ENCODE measurements at regions not wholly inside any gene's neighbourhood (a gene's known extent, or its start where the extent isn't known, plus 50 kb on each side); places are given as distances from the start of the nearest gene placed in this dataset.

DNA sequence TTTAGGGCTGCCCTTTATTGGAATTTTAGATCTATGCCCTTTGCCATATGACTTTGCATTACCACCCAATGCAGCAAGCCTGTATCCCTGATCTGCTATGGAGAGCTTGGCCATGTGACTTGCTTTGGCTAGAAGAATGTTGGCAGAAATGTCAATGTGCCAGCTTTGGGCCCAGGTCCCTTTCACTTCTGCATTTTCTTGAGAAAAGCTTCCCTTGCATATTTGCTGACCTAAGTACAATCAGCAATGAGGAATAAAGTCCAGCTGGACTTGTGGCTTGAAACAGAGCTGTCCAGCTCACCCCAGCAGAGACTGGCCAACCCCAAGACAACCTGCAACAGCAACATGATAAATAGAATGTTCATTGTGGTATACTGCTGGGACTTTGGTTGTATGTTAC is 135.9 kb downstream of the PAH start:
- FAIRE-seq = no peak

DNA sequence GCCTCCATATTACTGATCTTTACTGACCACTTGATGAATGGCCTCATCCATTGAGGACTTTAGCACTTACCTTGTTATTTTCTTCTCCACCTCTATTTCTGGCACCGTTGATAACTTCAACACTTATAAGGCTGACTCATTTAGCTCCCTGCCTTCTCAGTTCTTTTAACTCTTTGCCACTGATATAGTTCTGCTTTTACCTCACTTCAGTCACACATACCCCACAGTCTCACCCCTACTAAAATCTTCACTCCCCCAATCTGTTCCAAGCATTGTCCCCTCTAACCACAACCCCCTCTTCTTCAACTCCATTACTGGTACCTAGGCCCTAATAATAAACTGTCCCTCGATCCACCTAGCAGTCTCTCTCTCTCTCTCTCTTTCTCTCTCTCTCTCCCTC is 141.0 kb downstream of the PAH start:
- FAIRE-seq = no peak

DNA sequence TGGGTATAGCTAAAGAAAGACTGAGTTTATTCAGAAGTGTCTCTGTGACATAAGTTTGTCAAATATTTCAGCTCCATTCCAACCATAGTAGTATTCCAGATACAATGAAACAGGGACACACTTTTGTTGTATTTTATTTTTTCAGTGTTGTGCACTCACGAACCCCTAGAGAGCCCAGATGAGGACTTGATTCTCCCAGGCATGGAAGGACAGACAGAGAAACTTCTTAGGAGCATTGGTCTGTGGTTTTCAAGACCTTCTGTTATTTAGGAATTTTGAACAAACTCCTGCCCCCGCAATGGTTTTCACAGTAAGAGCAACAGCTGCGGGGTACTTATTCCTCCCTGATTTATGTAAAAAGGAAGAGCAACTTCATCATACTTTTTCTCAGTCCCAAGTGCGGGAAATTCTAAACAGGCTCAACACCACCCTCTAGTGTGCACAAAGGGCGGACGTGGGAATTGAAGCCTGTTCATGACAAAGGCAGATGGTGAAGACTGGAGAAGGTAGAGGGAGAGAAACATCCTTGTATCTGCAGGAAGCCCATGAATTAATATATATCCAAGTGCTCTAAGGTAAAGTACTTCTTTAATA is 147.6 kb downstream of the PAH start:
- FAIRE-seq = no peak

DNA sequence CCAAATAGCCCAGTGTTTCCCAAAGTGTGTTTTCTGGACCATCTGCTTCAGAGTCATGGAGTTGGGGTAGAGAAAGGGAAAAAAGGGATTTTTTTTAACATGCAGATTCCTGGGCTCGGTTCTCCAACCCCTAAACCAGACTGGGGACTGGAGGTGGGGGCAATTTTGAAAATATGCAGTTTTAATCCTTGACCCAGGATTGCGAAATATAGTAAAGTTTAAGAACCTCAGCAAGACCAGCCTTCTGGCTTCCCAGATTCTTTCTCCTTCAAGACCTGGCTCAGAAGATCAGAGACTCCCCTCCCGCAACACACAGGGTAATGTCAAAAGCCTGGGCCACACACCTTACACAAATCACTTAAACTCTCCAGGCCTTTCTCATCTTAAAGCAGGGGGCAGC is 150.1 kb downstream of the PAH start:
- FAIRE-seq = no peak

DNA sequence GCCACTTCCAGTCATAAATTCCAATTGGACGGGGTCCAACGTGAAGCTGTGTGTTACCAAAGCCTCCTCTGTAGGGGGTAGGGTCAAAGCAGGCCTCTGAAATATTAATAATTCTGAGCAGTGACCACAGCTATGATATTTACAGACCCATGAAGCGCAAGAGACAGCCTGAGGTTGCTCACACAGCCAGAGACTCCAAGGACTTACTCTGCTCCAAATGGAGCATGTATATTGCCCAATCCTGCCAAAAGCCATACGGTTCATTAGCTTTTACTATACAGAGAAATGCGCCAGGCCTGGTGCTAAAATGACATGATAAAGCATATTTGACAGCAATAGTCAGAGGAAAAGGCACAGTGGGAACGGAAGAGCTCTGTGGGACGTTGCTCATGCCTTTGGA is 151.3 kb downstream of the PAH start:
- FAIRE-seq = no peak

DNA sequence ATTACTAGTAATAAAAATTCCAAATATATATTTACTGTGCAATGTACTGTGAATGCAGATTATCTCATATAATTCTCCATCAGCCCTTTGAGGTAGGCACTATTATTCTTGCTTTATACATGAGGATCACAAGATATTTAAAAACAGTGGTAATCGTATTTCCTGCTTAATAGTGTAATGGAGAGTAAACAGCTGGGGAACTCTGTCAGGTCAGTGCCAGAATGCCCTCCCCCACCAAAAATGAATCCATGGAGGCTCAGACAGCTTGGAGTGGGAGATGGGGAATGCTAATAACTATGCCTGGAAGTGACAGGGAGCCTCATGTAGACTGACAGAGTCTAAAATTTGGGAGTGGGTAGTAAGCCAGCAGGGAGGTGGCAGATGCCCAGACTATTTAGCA is 153.6 kb downstream of the PAH start:
- no peak for FAIRE-seq

DNA sequence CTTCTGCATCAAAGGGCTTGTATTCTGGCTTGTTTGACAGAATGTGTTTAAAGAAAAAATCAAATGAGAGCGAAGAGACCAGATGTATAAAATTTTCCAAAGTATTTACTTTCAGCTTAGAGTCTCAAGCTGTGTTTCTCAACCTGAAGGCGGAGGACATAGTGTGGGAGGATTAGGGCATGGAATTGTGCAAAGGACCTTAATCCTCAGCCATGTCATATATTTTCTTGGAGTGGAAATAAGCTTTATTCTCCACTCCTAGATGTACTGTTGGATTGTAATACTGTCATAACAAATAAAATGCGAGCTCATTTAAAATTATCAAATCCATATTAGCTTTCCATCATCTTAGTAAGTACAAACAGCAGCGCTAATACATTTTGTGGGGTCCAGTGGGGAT is 154.0 kb downstream of the PAH start:
- no peak for FAIRE-seq

DNA sequence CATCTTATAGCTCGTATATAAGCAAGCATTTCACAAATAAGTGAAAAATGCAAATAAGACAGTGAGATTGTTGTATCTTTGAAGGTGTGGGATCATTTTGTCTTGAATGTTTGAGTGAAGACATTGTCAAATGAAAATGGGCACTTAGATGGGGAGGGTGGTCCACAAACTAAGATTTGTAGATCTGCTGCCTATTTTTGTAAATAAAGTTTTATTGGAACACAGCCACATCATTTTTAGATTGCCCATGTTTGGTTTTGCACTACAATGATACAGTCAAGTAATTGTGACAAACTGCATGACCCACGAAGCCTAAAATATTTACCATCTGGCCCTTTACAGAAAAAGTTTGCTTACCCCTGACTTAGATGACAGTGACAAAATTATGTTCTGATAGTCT is 156.7 kb downstream of the PAH start:
- no peak for FAIRE-seq

DNA sequence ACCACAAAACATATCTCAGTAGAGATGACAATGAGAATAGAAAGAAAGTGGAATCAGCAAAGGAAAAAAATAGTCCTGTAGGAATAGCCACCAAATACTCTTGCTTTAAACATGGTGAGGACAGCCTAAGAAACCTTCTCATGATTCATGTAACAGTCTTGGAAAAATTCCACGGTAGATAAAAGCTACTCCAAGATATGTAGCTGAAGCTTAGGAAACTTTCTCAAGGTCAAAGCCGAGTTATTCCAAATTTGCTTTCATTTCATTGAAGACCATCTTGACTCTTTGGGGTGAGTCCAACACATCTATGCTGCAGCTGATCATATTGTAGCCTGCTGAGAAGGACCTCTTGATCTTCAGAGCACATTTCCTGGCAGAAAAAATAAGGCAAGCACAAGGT is 157.6 kb downstream of the PAH start:
- no peak for FAIRE-seq

DNA sequence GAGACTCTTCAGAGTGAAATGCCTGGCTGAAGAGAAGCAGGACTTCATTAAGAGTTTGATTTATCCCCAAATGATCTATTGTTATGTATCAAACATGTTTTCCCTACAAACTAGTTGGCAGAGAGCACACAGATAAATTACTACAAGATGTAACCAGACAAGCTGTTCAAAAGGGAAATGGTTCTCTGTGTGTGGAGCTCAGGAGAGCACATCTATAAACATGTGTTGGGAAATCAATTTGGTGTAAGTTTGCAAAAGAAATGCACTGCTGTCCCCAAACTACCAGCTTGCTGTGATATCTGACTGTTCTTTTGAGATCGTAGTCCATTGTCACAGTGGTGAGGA is 159.2 kb downstream of the PAH start:
- FAIRE-seq = no peak

DNA sequence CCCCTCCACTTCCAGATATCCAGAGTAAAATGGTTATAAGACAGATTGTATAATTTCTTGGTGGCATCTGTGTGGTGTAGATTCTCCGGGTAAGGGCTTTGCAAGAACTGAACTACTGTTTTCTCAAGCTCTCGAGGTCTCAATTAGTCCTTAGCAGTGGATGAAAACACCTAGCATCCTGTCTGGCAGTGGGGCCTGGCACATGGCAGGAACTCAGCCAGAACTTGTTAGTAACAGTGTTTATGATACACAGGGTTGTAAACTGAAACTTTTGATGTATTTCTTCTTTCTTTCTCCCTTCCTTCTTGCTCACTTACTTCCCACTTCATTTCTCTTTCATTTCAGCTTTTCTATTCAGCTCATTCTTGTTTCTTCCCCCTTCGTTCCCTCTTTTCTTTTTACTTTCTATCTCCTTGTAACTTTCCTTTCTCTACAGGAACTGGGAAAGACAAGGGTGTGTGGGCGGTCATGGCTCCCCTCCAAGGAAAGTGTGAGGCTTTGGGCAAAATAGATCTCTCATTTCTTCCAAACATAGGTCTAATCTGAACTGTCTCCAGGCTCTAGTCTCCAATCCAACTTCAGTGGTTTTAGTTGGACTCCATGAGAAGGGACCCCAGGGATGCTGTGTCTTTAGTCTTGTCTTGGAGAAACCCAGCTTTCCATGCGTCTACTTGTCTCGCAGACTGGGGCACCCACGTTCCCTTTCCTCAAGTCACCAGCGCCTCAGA is 159.7 kb downstream of the PAH start:
- no peak for FAIRE-seq

DNA sequence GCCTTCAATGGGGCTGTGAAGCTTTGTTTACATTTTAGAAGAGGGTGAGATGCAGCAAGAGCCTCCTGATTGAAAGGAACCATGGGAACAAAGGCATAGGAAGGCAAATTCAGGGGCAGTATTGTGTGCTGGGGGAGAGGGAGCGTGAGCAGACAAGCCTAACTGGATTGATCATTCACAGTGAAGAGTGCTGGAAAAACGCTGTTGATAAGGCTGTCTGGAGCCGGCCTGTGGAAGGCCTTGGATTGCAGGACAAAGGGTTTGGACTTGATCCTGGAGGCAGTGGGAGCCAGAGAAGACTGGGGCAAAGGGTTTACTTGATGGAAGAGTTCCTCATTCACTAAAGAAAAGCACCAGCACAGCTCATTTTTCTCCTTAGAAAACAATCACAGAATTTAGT is 160.5 kb downstream of the PAH start:
- no peak for FAIRE-seq

DNA sequence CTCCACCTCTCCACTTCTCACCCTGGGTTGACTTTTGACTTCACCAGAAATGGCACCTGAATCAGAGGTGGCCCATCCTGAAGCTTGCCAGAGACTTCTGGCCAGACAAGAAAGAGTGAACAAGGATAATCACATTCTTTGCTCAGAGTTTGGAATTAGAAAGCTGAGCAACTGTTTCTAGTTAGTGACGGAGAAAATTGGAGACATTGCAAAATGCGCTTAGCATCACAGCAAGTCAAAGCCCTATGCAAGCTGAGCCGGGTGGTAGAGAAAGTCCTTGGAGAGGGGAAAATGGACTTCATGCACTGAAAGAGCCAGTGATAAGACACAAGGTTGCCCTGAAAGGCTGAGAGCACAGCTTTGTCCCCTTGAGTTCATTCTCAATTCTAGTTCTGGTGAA is 161.8 kb downstream of the PAH start:
- FAIRE-seq = no peak

DNA sequence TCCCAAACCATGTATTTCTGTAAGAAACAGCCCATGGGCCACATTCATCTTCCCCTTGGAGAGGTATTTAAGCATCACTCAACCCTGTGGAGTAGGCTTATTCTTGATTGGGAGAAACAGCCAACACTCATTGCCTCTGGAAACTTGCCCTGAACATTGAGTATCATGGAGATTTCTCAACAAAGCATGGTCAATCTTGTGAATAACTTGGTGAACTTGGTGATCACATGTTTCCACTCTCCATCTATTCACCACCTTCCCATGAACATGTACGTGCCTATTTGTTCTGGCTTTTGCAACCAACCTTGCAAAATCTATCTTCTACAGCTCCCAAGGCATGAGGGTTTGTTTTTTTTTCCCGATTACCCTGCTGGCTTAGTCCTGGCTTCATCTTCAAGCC is 163.2 kb downstream of the PAH start:
- no peak for FAIRE-seq

DNA sequence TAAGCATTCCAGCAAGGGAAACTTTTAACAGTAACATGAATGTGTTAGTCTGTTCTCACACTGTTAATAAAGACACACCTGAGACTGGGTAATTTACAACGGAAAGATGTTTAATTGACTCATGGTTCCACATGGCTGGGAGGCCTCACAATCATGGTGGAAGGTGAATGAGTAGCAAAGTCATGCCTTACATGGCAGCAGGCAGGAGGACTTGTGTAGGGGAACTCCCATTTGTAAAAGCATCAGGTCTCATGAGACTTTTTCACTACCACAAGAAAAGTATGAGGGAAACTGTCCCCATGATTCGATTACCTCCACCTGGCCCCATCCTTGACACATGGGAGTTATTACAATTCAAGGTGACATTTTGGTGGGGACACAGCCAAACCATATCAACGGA is 168.3 kb downstream of the PAH start:
- no peak for FAIRE-seq

DNA sequence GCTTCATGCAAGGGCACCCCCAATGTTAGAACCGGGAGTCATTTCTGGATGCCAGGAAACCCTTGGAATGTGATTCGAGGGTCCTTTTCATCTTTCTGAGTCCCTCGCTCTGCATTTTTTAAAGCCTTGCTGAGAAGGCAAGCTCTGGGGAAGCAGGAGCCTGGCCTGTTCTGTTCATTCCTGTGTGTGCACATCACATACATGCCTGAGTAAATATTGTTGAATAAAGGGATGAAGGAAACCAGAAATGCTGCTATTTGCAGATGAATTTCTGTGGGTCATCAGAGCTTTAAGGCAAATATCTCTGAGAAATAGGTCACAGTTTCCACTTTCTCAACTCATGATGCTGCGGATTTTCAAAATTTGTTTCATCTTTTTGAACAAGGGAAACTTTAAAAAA is 170.1 kb downstream of the PAH start:
- FAIRE-seq = no peak

DNA sequence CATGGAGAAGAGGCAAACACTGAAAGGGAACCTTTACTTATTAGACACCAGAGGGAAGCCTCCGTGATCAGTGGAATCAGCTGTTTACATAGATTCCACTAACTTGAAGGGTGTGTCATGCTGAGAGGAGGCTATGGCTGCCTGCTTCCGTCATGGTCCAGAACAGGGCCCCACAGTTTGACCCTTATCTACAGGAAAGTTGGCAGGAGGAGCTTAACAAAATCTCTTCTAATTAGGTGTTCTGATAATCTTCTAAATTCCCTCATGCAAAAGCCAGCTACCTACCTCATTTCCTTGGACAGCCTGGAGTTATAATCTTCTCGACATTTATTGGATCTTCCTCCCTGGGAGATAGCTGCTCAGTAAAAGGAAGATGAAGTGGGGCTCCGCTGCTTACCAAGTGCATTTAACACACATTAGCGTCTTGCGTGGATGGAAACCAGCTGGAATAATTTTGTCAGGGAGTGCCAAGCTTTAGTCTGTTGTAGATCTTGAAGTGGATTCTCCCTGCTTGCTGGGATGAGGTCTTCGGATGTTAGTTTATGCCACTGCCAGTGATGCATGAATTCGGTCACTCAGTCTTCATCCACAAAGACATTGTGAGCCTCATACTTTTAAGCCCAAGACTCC is 171.0 kb downstream of the PAH start:
- no peak for FAIRE-seq

DNA sequence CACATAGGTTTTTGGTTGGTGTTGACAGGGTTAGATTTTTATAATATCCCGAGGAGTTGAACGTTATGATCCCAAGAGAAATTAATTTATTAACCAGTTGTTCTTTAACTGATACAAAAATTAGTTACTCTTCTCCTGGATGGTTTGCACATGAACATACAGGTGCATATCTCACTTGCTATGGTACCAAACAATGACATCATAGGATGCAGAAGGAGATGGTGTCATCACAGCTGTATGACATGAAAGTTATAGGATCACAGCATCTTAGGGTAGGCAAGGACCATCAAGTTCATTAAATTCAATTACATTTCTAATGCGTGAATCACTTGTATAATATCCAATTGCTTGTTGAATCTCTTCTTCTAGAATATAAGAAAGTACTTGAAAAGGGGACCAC is 175.8 kb downstream of the PAH start:
- FAIRE-seq = no peak

DNA sequence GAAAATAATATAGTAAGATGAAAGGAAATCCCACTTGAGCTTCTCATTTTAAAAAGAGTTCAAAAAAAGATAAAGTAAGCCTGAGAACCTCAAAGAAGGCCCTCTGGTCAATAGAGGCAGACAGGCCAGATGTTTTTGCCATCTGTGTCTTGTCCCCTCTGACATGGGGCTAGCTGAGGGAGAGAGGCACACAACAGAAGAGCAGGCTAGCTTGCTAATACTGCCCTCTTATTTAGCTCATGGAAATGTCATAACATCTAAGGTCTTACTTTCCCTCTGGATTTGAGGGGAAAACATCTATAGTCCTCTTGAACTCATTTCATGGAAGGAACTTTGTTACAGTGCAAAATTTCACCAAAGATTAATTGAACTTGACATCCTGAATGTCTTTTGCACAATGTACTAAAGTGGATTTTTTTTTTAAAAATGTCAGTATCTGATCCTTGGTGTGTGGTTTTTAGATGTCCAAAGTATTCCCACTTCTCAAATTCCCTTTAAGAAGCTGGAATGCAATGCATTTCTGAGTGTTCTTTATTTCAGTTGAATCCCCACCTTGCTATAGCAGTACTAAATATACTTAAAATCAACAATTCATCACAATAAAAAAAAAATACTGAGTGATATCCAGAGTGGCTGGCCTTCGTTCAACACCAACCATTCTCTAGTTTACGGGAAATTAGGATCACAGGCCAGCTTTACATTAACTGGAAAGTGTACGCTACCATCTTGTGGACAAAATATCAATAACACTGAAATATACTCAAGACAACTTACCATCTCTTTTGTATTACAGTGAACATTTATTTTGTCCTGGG is 176.7 kb downstream of the PAH start:
- no peak for FAIRE-seq

DNA sequence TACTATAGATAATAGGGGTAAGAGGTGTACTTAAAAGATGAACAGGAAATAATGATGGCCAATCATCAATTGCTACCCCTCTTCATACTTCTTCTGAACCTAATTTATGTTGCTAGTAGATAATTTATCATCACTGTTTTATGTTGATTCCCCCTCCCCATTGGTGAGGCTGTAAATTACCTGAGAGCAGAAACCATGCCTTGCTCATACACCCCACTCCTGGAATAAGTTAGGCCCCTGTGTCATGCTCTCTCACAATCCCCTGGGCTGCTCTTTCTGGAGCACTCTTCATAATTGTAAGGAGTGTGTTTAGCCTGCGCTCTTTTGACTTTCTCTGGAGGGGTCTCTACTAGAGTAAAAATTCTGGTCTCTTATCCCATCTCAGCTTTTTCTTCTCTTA is 180.7 kb downstream of the PAH start:
- no peak for FAIRE-seq

DNA sequence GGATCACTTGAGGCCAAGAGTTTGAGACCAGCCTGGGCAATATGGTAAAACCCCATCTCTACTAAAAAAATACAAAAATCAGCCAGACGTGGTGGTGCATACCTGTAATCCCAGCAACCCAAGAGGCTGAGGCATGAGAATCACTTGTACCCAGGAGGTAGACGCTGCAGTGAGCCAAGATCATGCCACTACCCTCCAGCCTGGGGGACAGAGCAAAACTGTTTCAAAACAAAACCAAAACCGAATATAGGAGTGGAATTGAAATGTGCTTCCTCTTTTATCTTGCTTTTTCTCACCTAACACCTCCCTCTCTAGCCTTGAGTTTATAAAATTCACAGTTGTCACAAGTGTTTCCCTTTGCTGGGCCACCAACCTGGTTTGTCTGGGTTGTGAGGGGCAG is 181.9 kb downstream of the PAH start:
- FAIRE-seq = no peak

DNA sequence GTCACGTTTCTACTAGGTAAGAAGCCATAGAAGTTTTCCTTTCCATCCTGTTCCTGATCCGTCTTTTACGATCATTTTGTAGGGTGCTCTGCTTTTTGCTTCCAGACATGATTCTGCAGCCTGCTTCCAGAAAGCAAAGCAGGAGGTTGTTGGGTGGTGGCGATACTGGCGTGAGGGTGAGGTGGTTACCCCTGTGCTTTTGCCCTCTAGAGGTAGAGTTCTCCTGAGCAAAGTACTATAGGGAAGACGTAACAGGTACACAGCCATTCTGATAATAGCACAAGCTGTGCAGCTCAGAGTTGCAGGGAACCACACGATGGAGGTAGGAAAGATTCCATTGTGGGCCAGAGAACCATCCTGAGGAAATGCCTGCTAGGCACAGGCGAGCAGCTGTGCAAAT is 186.0 kb downstream of the PAH start:
- FAIRE-seq = no peak

DNA sequence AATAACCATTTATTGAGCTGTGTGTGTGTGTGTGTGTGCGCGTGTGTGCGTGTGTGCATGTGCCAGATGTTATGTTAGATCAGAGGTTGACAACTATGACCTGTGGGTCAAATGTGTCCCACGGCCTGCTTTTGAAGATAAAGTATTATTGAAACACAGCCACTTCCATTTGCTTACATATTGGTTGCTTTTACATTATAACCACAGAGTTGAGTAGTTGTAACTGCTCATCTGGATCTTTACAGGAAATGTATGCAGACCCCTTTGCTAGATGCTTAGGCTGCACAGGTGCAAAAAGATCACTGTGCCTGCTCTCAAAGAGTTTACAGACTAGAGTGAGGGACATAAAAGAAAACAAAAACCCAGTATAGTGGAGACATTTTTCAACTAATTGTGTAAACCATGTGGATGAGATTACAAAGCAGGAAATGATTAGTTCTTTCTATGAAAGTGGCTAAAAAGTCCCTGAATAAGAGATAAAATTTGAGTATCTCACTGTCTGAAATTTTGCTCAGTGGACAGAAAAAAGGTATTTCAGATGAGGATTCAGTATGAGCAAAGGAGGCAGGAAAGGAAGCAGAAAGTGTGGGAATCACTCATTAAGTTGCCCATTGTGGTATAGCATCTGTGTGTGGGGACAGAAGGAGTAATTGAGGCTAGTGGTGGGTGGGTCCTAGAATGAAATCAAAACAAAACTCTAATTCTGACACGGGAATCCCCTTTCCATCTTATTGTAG is 188.4 kb downstream of the PAH start:
- no peak for FAIRE-seq

Data from colon (tissue), 2 donors.